GM18507 (cell line): ENCODE measurements at regions not wholly inside any gene's neighbourhood (a gene's known extent, or its start where the extent isn't known, plus 50 kb on each side); places are given as distances from the start of the nearest gene placed in this dataset.

ENCODE experiments used
- DNase-seq: peaks from one replicate; pipeline ENCODE4 v3.0.0; 2011; ENCODE audit warnings: low read depth; ENCODE audit not compliant: insufficient read length; ENCODE audit errors: extremely low spot score
- FAIRE-seq: peaks from 2 replicates; lab custom pipeline; 2011; peaks lifted over from hg19 to GRCh38; lab: Jason Lieb, UNC

DNA sequence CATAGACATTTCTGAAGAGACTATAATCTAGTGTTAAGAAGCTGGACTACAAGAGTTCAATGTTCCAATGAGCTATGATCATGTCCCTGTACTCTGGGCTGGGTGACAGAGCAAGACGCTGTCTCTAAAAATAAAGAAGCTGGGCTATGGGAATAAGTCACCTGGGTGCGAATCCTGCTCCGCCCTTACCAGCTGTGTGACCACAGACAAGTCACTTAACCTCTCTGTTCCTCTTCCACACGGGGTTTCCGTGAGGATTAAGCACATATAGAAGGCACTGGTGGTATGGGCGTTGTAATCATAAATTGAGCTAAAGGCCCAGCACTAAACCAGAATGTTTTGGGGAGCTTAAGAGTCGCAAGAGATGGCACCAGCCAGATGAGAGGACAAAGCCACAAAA is 178.5 kb downstream of the HAUS1 start:
- FAIRE-seq (no peak), DNase-seq (no peak)

DNA sequence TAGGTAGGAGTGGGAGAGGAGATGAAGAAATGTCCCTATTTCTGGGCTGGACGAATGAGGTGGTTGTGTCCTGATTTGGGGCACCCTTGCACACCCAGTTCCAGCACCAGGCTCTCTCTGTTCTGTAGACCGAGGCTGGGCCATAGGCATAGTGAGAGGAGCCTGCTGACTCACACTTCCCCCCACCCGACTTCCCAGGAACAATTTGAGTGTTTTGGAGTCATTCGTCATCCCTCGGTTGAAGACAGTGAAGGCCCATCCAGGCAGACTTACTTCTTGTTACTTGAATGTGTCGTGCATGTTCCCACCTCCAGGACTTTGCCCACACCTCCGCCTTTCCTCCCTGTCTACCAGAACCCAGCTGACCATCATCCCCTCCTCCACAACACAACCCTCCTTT is 179.1 kb downstream of the HAUS1 start:
- DNase-seq (no peak), FAIRE-seq (no peak)

DNA sequence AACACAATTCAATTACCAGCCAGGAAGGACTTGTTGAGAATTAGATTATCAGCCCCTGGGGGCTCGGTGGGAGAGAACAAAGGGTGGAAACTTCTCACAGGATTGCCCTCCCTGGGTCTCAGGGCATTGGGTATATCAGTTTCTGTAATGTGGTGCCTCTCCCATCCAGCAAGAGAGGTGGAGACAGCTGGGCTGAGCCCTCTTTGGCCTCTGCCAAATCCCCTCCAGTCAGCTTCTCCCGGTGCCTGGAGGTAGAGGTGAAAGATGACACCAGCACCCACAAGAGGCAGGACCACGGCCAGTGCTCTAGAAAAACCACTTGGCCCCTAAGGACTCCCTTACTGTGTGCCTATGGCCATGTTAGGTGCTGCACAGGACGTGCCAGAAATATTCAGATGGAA is 179.7 kb downstream of the HAUS1 start:
- DNase-seq (no peak), FAIRE-seq (no peak)

DNA sequence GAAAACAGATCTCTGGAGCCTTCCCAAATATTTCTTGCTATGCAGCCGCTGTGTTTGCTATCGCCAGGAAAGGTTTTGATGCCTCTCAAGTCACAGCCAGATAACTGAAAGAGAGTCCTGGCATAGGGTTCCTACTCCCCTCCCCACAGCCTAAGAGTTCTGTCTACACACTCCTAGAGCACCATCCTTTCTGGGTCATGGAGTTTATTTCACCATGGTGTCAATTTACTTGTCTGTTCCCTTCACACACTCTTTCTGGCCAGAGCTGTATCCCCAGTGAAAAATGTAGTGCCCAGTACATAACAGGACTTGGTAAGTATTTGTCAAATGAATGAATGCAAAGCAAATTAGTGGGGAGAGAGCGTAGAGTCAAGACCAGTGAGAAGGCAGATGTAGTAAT is 185.3 kb downstream of the HAUS1 start:
- FAIRE-seq, result no peak

DNA sequence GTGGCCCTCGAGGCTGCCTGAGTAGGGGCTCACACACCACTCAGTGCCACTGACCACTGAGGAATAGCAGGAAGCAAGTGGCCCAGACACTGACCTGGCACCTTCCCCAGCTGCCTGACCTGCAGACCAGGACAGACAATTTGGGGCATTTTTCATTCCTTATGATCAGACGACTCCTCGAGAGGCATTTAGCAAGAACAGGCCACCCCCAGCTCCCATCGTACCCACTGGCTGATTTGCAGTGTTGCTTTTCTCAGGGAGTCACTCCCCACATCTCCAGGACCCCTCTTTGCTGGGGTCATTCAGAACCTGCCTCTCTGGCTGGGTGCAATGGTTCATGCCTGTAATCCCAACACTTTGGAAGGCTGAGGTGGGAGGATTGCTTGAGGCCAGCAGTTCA is 185.7 kb downstream of the HAUS1 start:
- FAIRE-seq (no peak), DNase-seq (no peak)

More for the DNA sequence above, 185.3 kb downstream of the HAUS1 start:
- DNase-seq, result no peak

DNA sequence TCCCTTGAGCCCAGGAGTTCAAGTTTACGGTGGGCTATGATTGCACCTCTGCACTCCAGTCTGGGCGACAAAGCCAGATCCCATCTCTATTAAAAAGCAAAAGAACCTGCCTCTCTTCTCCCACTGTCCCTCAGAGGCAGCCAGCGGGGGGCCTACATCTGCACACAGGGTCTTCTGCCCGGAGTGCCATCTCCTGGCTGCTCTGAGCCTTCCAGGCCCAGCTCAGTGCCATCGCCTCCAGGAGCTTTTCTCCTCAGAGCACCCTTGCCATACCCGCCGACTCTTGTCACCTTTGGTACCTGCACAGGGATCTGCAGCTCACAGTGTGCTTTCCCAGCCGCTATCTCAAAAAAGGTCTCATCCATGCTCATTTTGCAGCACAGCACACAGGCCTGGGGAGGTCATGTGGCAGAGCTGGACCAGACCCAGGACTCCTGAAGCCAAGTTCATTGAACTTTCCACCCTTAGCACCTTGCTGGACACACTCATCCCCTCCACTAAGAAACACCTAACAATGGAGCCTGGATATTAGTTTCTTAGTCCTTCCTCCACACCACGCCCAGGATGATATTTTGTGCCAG is 186.3 kb downstream of the HAUS1 start:
- no peak for FAIRE-seq

DNA sequence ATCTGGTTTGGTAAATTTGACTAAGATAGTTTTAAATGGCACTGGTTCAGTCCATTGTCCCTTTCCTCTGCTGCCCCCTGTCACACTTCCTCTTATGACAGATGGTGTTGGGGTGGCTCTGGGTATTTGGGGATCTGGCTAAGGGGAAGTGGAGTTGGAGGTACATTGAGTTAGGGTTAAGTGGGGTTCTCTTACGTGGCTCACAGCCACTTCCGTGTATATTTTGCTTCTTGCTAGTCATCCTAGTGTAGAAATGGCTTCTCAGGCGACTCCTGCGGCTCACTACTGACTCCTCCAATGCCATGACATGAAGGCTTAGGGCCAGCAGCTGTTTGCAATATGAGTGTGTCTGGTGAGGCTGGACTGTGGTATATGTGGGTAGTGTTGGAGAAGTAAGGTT is 187.0 kb downstream of the HAUS1 start:
- DNase-seq (no peak), FAIRE-seq (no peak)

More for the DNA sequence above, 186.3 kb downstream of the HAUS1 start:
- no peak for DNase-seq

DNA sequence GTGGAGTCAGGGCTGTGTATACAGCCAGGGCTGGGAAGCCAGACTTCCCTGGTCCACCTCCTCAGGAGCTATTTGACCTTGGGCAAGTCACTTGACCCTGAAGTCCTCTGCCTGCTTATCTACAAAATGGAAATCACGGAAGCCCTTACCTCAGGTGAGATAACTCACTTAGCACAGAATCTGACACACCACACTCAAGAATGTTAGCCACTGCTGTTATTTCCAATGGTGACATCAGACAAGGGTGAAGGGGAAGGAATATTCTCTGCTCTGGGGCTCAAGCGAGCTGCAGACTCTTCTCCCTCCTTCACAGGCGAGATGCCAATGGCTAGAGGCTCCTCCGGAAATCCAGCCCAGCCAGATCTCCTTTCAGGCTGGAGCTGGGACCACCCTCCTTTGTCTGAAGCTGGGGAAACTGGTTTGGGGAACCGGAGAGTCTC is 189.6 kb downstream of the HAUS1 start:
- DNase-seq (no peak), FAIRE-seq (no peak)

DNA sequence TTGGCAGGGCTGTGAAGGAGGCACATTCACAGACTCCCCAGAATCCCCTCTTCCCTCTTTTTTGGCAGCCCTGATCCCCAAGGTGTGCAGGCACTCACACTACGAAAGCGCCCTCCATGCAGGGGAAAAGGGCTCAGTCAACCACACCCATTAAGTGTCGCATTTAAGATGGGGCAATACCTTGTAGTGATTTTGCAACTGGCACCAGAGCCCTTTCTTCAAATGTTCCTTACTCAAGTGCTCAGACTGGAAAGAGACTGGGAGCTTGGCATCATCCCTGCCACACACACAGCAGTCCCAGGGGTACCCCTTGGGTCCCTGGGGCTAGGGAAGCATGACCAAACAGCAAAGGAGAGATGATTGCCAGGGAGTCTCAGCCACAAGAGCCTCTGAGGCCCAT is 190.1 kb downstream of the HAUS1 start:
- no peak for FAIRE-seq

DNA sequence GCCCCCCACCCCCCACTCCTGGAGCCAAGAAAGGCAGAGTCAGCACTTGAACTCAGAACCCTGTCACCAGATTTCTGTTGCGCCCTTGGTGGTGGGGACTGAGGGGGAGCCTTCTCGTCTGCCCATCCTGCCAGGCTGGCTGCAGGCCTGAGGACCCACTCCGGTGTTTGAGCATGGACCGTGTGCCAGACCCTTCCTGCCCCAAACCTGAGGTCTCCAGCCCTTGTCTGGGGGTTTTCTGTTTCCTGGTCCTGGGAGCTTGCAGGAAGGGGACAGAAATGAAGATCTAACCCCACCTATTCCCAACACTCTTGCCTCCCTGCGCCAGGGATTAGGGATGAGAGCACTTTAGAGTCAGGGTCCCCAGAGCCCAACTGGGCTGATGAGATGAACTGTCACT is 190.6 kb downstream of the HAUS1 start:
- DNase-seq (no peak), FAIRE-seq (no peak)

More for the DNA sequence above, 190.1 kb downstream of the HAUS1 start:
- DNase-seq, result no peak

DNA sequence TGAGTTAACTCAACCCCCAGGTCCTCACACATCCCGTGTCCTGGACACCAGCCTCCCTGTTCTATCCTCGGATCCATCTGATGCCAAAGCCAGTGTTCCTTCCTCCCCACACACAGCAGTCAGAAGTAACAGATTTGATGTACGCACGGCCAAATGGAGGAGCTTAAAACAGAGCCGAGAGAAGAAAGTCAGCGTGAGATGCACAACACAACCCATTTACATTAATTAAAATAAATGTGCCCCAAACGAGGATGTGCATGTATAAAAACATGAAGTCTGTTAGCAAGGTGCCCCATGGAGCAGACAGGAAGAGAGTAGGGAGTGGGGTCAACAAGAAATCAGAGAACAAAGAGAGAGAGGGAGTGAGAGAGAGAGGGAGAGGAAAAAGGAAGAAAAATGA is 191.2 kb downstream of the HAUS1 start:
- FAIRE-seq (no peak), DNase-seq (no peak)

DNA sequence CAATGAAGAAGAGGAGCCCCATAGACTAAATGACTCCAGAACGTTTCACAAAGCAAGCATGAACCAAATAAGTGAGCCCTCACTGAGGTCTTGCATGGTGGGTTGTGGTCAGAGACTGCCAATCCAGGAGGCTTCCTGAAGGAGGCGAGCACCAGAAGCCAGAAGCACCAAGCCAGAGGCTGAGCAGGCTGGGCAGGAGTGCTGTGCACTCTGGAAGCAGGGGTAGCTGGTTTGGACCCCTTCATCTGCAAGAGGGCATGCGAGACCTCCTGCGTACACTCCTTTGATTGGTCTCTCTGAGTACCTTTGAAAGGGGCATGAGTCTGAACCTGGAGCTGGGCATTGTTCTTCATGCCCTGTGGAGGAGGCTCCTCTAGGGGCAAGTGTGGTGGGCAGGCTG is 192.5 kb downstream of the HAUS1 start:
- DNase-seq, result no peak
- FAIRE-seq, result no peak

DNA sequence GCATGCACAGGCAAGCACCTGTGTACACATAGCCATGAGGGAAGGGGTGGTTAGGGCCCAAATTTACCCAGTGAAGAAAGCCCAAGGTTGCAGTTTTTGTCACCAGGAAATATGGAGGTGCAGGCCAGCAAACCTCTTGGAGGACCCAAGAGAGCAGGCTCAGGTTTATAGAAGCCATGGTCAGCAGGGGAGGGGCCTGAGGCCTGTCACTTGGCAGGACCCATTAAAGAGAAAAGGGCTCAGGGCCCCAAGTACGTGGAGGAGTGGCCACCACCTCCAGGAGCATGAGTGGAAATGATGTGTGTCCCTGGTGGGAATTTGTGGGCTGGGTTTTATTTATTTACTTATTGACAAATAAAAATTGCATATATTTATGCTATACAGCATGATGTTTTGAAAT is 192.9 kb downstream of the HAUS1 start:
- DNase-seq, result no peak
- FAIRE-seq, result no peak

DNA sequence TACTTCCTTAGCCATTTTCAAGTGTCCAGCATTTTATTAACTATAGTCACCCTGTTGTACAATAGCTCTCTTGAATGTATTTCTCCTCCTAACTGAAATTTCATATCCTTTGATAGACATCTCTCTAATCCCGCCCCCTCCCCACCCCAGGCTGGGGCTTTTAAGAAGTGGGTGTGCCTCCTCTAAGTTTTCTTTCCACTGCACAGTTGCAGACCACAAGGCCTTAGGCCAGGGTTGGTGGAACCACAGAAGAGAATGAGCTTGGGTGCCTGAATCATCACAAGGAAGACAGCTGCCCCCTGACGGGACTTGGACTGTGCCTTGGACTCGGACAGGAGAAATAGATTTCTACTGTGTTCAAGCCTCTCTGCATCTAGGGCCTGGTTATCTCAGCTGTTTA is 193.4 kb downstream of the HAUS1 start:
- DNase-seq (no peak), FAIRE-seq (no peak)

DNA sequence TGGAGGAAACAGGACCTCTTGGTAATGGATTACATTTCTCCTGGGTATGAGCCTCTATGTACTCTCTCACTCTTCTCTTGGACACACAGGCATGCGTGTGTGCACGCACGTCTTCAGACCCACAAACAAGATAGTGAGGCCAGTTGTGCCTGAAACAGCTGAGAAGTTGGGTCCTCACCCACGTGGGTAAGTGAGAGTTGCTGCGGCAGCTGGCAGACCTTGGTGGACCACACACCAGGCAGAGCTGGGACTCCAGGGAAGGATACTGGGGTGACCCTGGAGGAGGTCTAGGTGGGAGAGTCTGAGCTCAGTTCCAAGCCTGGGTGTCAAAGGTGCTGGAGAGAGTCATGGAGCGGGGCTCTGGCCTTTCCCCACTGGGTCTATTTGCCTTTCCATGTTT is 194.3 kb downstream of the HAUS1 start:
- DNase-seq (no peak), FAIRE-seq (no peak)

DNA sequence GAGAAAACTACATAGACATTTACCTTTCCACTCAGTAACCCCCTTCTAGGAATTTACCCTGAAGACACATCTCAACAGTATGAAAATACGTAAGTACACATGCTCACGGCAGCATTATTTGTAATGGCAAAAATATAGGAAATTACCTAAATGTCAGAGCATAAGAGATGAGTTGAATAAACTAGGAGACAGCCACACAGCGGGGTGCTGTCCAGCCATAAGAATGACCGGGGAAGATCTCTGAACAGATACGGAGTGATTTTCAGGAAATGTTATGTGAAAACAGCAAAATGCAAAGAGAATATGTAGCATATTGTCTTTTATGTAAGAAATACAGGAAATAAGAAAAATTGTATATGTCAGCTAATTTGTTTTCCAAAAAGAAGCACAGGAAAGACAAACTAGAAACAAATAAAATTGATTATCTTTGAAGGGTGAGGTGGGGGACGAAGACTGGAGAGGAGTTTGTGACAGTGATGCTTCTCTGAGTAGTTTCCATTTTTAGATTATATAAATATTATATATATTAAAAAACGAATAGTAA is 195.4 kb downstream of the HAUS1 start:
- DNase-seq (no peak), FAIRE-seq (no peak)

DNA sequence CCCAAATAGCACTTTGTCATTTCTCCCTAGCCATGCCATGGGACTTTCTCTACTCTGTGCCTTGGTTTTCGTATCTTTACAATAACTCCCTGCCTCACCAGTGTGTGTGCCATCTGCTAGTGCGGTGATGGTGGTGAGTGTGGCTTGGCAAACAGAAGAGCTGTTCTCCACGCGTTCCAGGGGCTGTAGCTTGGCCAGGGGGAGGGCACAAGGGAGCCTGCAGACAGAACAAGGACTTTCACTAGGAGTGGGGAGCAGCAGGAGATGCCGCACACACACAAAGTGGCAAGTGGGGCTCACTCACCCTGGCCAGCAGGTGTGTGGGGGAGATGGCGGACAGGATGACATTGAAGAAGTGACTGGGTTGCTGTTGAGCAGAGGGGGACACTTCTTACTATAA is 196.9 kb downstream of the HAUS1 start:
- DNase-seq (no peak), FAIRE-seq (no peak)

DNA sequence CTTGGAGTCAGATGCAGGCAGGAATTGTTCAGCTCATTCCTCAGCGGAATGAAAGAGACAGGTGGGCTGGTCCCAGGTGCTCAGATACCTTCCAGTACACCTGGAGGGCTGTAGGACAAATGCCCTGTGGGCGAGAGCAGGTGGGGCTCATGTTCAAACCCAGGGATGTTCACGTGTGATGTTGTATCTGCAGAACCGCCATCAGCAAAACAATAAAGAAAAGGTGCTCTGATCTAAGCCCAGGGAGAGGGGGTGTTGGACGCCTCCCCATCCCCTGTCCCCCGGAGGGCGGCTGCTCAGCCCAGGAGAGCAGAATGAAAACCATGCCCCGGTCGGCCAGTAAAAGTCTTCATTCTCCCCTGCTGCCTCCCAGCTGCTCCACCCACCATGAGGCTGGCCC is 197.4 kb downstream of the HAUS1 start:
- no peak for DNase-seq

DNA sequence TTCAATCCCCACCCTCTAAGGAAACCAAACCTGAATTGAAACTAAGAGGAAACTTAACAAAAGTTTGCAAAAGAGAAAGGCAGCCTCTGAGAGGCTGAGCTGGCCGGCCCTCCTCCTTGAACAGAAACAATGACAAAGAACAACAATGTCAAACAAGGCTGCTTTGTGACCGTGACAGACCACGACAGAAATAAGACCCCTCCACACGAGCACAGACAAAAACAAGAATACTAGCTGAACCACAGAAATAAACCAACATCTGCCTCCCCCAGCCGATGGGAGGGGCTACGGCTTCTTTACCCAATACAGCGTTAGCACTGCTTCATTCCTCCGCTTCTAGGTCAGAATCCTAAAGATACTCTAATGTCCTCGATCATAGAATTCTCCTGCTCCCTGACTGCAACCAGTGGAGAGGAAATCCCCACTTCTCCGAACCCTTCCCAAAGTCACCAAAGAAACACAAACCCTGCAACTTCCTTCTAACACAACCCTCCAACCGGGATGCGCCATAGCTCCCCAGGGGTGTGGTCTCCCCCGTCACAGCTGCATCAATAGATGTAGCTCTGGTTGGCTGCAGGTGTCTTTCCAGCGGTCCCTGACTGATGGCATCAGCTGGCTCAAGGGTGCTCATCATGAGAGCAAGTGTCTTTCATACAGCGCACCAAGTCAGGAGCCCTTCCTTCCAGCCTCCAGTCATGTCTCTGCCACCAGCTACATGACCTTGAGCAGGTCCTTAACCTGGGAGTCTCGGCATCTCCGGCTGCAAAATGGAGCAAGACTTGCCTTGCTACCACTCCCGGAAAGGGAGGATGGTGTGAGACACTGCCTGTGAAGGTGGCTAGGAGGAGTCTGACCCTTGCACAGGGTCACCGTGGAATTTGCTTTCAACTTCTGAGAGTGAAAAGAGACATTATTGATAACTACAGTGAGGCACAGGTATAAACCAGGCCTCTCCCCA is 198.6 kb downstream of the HAUS1 start:
- DNase-seq (no peak), FAIRE-seq (no peak)

More for the DNA sequence above, 197.4 kb downstream of the HAUS1 start:
- FAIRE-seq, result no peak

DNA sequence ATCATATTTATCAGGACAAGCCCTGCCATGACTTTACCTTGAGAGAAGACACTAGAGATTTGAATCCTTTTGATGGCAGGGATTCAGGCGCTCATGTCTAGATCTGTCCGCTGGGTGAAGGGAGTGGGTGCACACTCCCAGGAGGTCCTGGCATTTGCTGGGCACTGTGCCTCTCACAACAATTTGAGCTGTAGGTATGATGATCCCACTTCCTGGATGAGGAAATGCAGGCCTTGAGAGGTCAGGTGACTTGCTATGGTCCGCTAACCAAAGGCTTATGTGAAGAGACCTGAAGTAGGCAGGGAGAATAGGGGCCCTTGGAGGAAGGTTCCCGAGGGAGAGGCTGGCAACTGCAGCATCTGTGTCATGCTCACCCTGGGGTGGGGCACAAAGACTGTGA is 206.1 kb downstream of the HAUS1 start:
- DNase-seq (no peak), FAIRE-seq (no peak)
